ENCODE measurements at regions not wholly inside any gene's neighbourhood (a gene's known extent, or its start where the extent isn't known, plus 50 kb on each side); places are given as distances from the start of the nearest gene placed in this dataset.
"Not testable (repeated sequence)": the region's sequence is repeated elsewhere in the genome, so short reads cannot be mapped to it uniquely, and the experiment has no call there.

GRCh38 chr4:29276150-29276549 lies 1444.0 kb upstream of the PCDH7 start:
- no peak for FAIRE-seq
- no peak for DNase-seq (ENCODE audit: insufficient read length, low spot score)

DNA sequence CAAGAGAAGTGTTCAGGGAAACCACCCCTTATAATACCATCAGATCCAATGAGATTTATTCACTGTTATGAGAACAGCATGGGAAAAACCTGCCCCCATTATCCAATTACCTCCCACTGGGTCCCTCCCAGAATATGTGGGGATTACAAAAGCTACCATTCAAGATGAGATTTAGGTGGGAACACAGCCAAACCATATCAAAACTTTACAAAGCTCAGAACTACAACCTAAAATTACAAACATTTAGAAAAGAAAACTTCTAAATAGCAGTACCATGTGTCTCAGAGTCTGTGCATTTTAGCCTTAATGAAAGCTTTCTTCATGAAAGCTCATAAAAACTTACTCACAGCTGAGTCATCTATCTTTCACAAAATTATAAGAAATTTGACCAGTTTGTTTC lies 1442.8 kb upstream of the PCDH7 start:
- DNase-seq (ENCODE audit: insufficient read length, low spot score) (no peak), FAIRE-seq (no peak)

DNA sequence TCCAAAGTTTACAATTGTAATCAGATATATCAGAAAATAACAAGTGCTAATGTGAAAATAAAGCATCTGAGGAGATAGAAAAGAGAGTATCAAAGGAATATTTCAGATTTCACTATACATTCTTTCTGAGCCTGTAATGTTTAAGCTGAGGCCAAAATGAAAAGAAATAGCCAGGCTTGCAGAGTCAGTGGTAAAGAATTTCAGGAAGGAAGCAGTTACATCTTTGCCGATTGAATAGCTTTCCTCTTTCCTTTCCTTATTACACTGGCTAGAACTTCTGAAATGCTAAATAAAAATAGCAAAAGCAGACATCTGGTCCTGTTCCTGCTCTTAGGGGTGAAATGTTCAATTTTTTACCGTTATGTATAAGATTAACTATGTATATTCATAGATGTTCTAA lies 1441.6 kb upstream of the PCDH7 start:
- FAIRE-seq: no peak
- DNase-seq (ENCODE audit: insufficient read length, low spot score): no peak

DNA sequence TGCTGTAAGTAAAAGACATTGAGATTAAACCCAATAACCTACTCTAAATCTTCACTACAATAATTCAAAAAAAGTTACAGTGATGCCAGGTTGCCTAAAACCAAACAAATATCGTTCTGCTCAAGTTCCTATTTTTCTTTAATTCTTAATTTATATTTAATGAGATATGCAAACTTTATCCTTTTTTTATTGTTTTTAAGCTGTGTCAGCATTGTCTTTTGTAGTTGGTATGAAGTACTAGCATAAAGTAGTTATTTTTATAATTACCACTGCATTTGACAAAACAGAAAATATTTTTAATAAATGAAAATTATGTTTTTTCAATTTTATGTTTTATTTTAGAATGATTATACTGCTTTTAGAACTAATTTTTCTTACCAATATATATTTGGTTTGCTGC lies 1431.1 kb upstream of the PCDH7 start:
- DNase-seq (ENCODE audit: insufficient read length, low spot score) (no peak), FAIRE-seq (no peak)

- FAIRE-seq (no peak), DNase-seq (ENCODE audit: insufficient read length, low spot score) (no peak)
Observed at GRCh38 chr4:29295280-29295679, 1424.9 kb upstream of the PCDH7 start.

DNA sequence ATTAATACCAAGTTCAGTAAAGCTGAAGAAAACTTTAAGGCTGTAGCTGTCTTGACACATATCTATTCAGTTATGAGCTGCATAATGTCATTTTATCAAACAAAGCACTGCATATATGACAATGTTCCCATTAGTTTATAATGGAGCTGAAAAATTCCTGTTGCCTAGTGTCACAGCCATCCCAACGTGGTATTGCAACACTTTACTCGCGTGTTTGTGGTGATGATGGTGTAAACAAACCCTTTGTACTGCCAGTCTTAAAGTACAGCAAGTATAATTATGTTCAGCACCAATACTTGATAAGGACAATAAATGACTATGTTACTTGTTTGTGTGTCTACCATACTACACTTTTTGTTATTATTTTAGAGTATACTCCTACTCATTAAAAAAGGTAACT lies 1415.6 kb upstream of the PCDH7 start:
- FAIRE-seq: no peak
- DNase-seq (ENCODE audit: insufficient read length, low spot score): no peak

DNA sequence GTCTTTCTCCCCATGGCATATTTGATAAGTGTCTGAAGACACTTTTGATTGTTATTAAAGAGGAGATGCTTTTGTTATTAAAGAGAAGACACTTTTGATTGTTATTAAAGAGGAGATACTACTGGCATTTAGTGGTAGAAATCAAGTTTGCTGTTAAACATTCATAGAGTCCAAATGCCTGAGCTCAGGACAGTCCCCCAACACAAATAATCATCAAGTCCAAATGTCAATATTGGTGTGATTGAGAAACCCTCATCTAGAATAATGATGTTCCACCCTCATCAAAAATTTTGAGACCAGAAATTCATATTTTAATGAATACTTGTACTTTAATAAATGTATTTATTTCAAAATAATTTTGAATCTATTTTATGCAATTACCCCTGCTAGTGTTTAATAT lies 1412.9 kb upstream of the PCDH7 start:
- FAIRE-seq (no peak), DNase-seq (ENCODE audit: insufficient read length, low spot score) (no peak)

DNA sequence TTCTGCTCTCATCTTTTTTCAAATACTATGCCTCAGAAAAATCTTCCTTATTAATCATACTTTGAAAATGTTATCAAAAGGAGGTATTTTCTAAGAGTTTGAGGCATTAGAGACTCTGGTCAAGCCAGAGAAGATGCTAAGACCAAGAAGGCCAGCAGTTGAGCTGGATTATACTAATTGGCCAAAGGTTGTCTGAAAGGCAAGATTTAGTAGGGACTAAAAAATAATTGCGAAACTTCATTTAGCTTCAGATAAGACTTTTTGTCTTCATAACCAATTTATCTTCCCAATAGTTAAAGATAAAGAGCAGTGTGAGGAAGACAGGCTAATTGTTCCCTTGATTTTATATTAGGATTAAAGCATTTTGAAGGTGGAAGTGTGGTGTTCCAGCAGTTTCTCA lies 1412.4 kb upstream of the PCDH7 start:
- no peak for FAIRE-seq

GRCh38 chr4:29309050-29309449 lies 1411.1 kb upstream of the PCDH7 start:
- FAIRE-seq (no peak), DNase-seq (ENCODE audit: insufficient read length, low spot score) (no peak)

More for the DNA sequence above, 1412.4 kb upstream of the PCDH7 start:
- no peak for DNase-seq (ENCODE audit: insufficient read length, low spot score)

- FAIRE-seq: no peak
- DNase-seq (ENCODE audit: insufficient read length, low spot score): no peak
Observed at GRCh38 chr4:29310252-29310651, 1409.9 kb upstream of the PCDH7 start.

- DNase-seq (ENCODE audit: insufficient read length, low spot score) (no peak), FAIRE-seq (no peak)
Observed at GRCh38 chr4:29311247-29311646, 1408.9 kb upstream of the PCDH7 start.

- FAIRE-seq: no peak
Observed at GRCh38 chr4:29319663-29320340, 1400.4 kb upstream of the PCDH7 start.

DNA sequence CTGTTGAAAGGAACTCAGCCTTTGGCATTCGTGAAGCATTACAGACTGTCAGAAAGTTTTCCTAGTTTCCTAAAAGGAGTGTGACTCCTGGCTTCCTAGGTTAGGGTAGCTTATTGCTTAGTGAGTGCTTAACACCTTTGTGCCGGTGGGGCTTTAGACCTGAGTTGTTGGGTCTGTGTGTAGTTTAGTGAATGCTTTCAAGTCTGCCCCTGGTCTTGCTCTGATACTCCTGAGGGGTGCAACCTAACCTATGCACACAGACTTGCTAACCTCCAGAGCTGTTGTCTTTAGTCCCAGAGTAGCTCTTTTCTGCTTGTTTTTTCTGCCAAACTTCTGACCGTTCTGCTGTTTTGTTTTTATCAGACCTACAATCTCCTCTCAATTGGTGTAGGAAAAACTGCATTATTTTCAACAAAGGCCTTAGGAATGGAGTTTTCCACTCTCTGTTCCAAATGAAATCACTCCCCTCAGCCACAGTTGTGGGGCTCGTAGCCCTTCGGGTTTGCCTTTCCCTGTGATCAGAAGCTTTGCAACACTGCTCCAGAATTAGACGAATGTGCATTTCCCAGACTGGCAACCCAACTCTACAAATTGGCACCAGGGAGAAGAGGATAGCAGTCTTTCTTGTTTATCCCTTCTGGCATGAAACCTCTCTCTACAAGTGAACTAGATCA lies 1399.1 kb upstream of the PCDH7 start:
- FAIRE-seq: no peak
- no peak for DNase-seq (ENCODE audit: insufficient read length, low spot score)

More at GRCh38 chr4:29319663-29320340, 1400.4 kb upstream of the PCDH7 start:
- no peak for DNase-seq (ENCODE audit: insufficient read length, low spot score)

GRCh38 chr4:29326004-29326403 lies 1394.2 kb upstream of the PCDH7 start:
- FAIRE-seq (no peak), DNase-seq (ENCODE audit: insufficient read length, low spot score) (no peak)

- FAIRE-seq: no peak
- no peak for DNase-seq (ENCODE audit: insufficient read length, low spot score)
Observed at GRCh38 chr4:29326816-29327215, 1393.4 kb upstream of the PCDH7 start.

DNA sequence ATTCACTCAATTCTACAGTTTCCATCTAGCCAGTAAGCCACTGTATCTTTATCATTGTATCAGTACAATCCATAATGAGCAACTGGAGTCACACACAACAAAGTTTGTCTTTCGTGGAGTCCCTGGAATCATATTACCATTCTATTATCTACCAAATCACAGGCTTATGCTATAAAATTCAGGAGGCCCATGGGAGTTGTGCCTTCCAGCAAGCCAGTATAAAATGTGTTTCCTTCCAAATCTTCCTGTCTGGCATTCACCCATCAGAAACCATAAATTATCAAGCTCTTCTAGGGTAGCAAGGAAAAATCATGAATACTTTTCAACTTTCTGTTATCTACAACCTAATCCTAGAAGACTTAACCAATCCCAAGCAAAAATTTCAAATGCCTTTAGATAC lies 1383.3 kb upstream of the PCDH7 start:
- DNase-seq (ENCODE audit: insufficient read length, low spot score) (no peak), FAIRE-seq (no peak)

DNA sequence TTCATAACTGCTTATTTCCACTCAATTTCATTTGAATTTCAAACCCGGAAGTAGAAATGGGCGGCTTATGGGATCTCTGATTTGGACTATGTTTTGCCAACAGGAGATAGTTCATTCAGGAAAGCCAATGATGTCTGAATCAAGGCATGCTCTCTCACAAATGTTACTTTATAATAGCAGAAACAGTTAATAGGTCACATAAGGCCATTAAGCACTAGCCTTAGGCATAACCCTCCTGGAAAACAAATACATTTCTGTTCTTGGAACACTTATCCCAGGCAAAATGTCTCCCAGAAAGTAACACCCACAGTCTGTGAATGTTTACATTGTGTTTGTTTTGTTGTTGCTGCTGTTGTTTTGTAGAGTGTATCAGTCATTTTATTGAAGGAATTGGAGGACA lies 1347.2 kb upstream of the PCDH7 start:
- DNase-seq (ENCODE audit: insufficient read length, low spot score) (no peak), FAIRE-seq (no peak)

GRCh38 chr4:29375716-29376115 lies 1344.5 kb upstream of the PCDH7 start:
- DNase-seq (ENCODE audit: insufficient read length, low spot score) (no peak), FAIRE-seq (no peak)

GRCh38 chr4:29378237-29378636 lies 1341.9 kb upstream of the PCDH7 start:
- not testable (repeated sequence) for FAIRE-seq; DNase-seq (ENCODE audit: insufficient read length, low spot score)

DNA sequence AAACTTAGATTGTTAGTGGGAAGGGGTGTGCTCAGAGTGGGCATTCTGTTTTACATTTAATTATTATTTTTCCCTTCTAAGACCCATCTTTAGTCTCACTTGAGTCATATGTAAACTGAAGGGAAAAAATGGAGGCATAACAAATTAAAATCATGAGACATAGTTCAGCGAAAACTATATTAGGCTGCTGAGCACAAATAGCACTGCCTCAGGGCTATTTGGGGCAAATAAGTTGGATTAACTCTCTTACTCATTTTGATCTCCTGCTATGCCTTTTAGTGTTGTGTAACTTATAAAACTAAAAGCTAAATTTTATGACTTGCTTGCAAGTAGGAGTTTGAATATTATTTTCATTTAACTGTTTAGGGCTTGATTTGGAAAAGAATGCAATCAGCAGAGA lies 1329.2 kb upstream of the PCDH7 start:
- FAIRE-seq: no peak
- DNase-seq (ENCODE audit: insufficient read length, low spot score): no peak

DNA sequence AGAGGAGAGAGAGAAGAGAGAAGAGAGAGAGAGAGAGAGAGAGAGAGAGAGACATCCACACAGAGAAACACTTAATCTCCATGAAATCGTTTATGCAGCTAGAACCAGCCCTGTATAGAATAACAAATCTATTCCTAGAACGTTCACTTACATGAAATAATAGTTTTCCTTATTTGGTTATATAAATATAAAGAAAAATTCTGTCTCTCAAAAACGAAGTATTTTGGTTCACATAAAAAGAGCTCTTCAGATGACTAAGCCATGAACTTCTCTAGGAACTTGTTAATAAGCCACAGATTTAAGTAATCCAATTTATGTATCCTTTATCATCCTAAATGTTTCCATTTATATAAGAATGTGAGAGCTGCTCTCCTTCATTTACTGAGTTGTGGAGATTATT lies 1315.1 kb upstream of the PCDH7 start:
- FAIRE-seq: no peak
- no peak for DNase-seq (ENCODE audit: insufficient read length, low spot score)

GRCh38 chr4:29415771-29416170 lies 1304.4 kb upstream of the PCDH7 start:
- DNase-seq (ENCODE audit: insufficient read length, low spot score) (no peak), FAIRE-seq (no peak)

Data from HTR-8/SVneo (cell line).